ENCODE measurements at regions not wholly inside any gene's neighbourhood (a gene's known extent, or its start where the extent isn't known, plus 50 kb on each side); places are given as distances from the start of the nearest gene placed in this dataset.

DNA sequence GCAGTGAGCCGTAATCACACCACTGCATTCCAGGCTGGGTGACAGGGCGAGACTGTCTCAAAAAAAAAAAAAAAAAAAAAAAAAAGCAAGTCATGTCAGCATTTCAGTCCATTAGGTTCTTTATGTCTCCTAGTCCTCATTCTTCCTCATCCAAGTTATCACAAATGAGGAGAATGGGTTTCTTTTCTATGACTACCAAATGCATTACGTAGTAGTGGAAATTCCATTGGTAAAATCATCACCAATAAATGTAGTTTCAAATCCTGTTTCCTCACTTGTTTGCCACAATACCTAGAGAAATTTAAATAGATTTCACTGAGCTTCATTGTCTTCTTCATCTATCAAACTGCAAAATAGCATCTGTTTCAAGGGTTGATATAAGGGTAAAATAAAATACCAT, 317.6 kb upstream of the MME start:
- no peak for DNase-seq (ENCODE audit: low read depth)

- DNase-seq (ENCODE audit: low read depth) = no peak
These were observed 320.2 kb upstream of the MME start for GRCh38 chr3:154759966-154760365.

DNA sequence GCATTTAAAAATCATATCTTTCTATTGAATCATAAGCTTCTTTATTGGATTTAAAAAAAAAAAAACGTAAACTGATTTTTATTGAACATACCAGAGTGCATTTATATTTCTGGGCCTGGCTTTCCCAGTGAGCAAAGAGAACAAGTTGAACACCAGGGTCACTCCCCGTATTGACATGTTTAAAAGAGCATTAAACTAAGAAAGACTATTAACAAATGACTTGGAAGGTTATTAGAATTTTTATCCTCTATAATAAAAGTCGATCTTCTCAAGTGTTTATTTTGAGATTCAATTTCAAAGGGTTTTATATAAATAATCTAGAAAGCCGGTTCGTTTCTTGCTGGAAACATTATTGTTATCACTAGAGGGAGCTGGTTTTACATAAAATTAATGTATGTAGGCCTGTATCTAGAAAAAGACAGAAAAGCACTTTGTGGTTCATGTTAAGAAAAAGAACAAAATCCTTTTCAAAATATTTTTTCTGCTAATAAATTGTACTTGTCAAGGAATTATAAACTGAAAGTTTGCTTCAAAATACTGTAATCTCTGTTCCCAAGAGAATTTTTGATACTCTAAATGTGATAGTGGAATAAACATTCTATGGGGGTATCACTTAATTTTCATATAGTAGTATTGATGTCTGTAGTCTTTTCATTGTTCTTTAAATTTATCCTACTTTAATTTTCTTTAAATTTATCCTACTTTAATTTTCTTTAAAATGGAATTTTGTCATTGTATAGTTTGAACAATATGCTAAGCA, 321.8 kb upstream of the MME start:
- no peak for DNase-seq (ENCODE audit: low read depth)

DNA sequence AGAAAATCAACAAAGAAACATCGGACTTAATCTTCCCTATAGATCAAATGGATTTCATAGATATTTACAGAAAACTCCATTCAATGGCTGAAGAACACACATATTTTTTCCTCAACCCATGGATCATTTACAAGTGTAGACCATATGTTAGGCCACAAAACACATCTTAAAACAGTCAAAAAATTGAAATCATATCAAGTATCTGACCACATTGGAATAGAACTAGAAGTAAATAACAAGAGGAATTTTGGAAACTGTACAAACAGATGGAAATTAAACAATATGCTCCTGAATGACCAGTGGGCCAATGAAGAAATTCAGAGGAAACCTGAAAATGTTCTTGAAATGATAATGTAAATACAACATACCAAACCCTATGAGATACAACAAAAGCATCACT, 323.1 kb upstream of the GPR149 start:
- no peak for DNase-seq (ENCODE audit: low read depth)

GRCh38 chr3:154749514-154749913, 319.5 kb upstream of the GPR149 start:
- no peak for DNase-seq (ENCODE audit: low read depth)

DNA sequence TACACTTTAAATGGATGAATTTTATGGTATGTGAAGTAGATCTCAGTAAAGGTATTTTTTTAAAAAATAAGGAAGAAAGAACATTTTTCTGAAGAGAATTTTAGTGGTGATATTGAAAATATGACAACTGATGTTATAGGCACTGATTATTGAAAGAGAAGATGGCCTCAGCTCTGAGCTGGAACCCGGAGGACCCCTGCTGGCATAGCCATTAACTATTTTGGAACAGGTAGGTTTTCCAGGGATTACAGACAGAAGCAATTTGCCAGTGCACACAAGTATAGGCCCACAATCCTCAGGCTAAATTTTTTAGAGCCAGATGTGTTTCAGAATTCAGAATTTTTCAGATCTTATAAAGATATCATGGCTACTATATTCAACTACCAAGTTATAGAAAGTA, 315.9 kb upstream of the GPR149 start:
- DNase-seq (ENCODE audit: low read depth) = no peak

GRCh38 chr3:154745122-154745521, 315.1 kb upstream of the GPR149 start:
- DNase-seq (ENCODE audit: low read depth) = no peak

- DNase-seq (ENCODE audit: low read depth) = no peak
These were observed 313.4 kb upstream of the GPR149 start for GRCh38 chr3:154743418-154743817.

GRCh38 chr3:154734468-154734867, 304.5 kb upstream of the GPR149 start:
- no peak for DNase-seq (ENCODE audit: low read depth)

- DNase-seq (ENCODE audit: low read depth) = no peak
These were observed 300.2 kb upstream of the GPR149 start for GRCh38 chr3:154730186-154730585.

- no peak for DNase-seq (ENCODE audit: low read depth)
These were observed 299.8 kb upstream of the GPR149 start for GRCh38 chr3:154729741-154730140.

DNA sequence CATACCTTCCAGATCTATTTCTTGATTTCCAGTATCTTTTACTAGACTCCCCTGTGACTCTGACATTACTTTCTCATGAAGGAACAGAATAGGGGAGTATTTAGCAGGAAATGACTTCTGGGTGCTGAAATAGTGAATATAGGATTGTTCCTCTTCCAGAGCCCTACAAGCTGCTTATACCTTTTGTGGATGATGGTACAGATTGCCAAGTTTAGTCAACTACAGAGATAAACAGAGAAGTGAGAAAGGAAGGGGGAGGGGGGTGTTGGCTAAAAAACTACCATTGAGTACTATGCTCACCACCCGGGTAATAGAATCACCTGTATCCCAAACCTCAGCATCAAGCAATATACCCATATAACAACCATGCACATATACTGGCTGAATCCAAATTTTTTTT, 298.3 kb upstream of the GPR149 start:
- DNase-seq (ENCODE audit: low read depth) = no peak

- no peak for DNase-seq (ENCODE audit: low read depth)
These were observed 290.9 kb upstream of the GPR149 start for GRCh38 chr3:154720921-154721320.

- no peak for DNase-seq (ENCODE audit: low read depth)
These were observed 288.1 kb upstream of the GPR149 start for GRCh38 chr3:154718053-154718452.

DNA sequence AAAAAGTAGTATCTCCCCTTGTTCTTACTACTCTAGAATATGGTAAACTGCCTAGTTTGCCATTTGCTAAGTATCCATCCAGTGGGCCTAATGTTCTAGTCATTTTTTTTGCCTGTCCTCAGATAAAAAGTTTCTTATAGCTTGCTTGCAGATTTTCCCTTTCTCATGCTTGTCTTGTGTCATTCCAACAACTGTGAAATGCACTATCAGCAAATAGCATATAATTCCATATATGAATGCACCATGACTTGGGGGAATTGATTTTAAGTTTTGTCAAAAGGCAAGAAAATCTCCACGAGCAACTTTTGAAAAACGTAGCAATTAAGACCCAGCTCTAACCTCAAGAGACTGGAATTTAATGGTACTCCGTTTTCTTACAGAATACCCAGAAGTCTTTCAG, 286.2 kb upstream of the GPR149 start:
- no peak for DNase-seq (ENCODE audit: low read depth)

DNA sequence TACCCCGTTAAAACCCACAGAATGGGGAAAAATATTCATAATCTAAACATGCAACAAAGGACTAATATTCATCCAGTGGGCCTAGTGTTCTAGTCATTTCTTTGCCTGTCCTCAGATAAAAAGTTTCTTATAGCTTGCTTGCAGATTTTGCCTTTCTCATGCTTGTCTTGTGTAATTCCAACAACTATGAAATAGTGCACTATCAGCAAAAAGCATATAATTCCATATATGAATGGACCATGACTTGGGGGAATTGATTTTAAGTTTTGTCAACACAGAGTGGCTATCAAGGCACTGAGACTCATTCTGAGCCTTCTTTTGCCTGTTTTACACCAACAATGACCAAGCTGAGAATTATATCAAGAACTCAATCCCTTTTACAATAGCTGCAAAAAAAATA, 278.6 kb upstream of the GPR149 start:
- DNase-seq (ENCODE audit: low read depth) = no peak

- DNase-seq (ENCODE audit: low read depth) = no peak
These were observed 271.1 kb upstream of the GPR149 start for GRCh38 chr3:154701055-154701454.

GRCh38 chr3:154690413-154690812, 260.4 kb upstream of the GPR149 start:
- no peak for DNase-seq (ENCODE audit: low read depth)

- DNase-seq (ENCODE audit: low read depth) = no peak
These were observed 254.4 kb upstream of the GPR149 start for GRCh38 chr3:154684440-154684839.

DNA sequence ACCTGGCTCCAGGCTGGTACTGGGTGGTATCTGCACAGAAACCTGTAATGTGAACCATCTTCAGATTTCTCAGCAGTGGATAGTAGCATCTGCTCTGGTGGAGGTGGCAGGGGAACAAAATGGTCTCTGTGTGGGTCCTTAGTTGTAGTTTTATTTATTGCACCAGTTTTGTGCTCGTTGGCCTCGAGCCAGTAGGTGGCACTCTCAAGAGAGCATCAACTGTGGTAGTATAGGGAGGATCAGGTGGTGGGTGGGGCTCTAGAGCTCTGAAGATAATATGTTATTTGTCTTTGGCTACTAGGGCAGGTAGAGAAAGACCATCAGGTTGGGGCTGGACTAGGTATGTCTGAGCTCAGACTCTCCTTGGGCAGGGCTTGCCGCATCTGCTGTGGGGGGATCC, 254.0 kb upstream of the GPR149 start:
- no peak for DNase-seq (ENCODE audit: low read depth)

GRCh38 chr3:154678041-154678654, 248.2 kb upstream of the GPR149 start:
- DNase-seq (ENCODE audit: low read depth) = no peak

- DNase-seq (ENCODE audit: low read depth) = no peak
These were observed 238.8 kb upstream of the GPR149 start for GRCh38 chr3:154668835-154669234.

- no peak for DNase-seq (ENCODE audit: low read depth)
These were observed 238.2 kb upstream of the GPR149 start for GRCh38 chr3:154668187-154668586.

- no peak for DNase-seq (ENCODE audit: low read depth)
These were observed 236.6 kb upstream of the GPR149 start for GRCh38 chr3:154666542-154666941.

All from HS-27A (cell line).